ENCODE measurements at regions not wholly inside any gene's neighbourhood (a gene's known extent, or its start where the extent isn't known, plus 50 kb on each side); places are given as distances from the start of the nearest gene placed in this dataset.

- TF ChIP-seq POLR2A (IDR thresholded peaks at IDR 0.05) = no peak
- no peak for TF ChIP-seq POLR2AphosphoS5 (IDR thresholded peaks at IDR 0.05)
- no peak for TF ChIP-seq EP300 (IDR thresholded peaks at IDR 0.05)
- no peak for TF ChIP-seq CTCF (IDR thresholded peaks at IDR 0.05)
- WGBS, 2 donors = 47 to 53% methylated on average over 1 of the region's 1 CpG
- intact Hi-C loops (cut with DNase I) = no loop called here
Measured at GRCh38 chr13:69050696-69051095, 1056.9 kb upstream of the ATXN8OS start.

GRCh38 chr13:69044629-69045028, 1063.0 kb upstream of the ATXN8OS start:
- DNase-seq = no peak
- intact Hi-C loops (cut with DNase I) = no loop called here
- Histone ChIP-seq H3K36me3 (no peaks in the 10 kb centered on the region), H3K4me3 (no peak overlapping the region), H3K4me1 (no peaks in the 10 kb centered on the region), H3K27me3 (no peaks in the 10 kb centered on the region), H3K27ac (no peak overlapping the region), H3K9me3 (no peaks in the 10 kb centered on the region)
- 89 to 93% methylated on average over 9 of the region's 9 CpGs for WGBS, 2 donors
- TF ChIP-seq EP300 (IDR thresholded peaks at IDR 0.05) = no peak
- TF ChIP-seq POLR2A (IDR thresholded peaks at IDR 0.05) = no peak
- TF ChIP-seq CTCF (IDR thresholded peaks at IDR 0.05) = no peak
- no peak for TF ChIP-seq POLR2AphosphoS5 (IDR thresholded peaks at IDR 0.05)

More at GRCh38 chr13:69050696-69051095, 1056.9 kb upstream of the ATXN8OS start:
- H3K4me3 ChIP-seq = no peak overlapping the region
- no peak for DNase-seq
- H3K4me1 ChIP-seq = no peaks in the 10 kb centered on the region
- H3K27ac ChIP-seq = no peak overlapping the region
- no peaks in the 10 kb centered on the region for H3K9me3 ChIP-seq
- no peaks in the 10 kb centered on the region for H3K27me3 ChIP-seq
- H3K36me3 ChIP-seq = no peaks in the 10 kb centered on the region

GRCh38 chr13:69040898-69041297, 1066.7 kb upstream of the ATXN8OS start:
- H3K27ac ChIP-seq = no peak overlapping the region
- no peak for DNase-seq
- 84 to 86% methylated on average over 2 of the region's 2 CpGs for WGBS, 2 donors
- H3K4me1 ChIP-seq = no peaks in the 10 kb centered on the region
- H3K36me3 ChIP-seq = no peaks in the 10 kb centered on the region
- intact Hi-C loops (cut with DNase I) = no loop called here
- no peaks in the 10 kb centered on the region for H3K9me3 ChIP-seq
- no peak for TF ChIP-seq EP300 (IDR thresholded peaks at IDR 0.05)
- TF ChIP-seq POLR2A (IDR thresholded peaks at IDR 0.05) = no peak
- no peak for TF ChIP-seq POLR2AphosphoS5 (IDR thresholded peaks at IDR 0.05)
- TF ChIP-seq CTCF (IDR thresholded peaks at IDR 0.05) = no peak
- no peaks in the 10 kb centered on the region for H3K27me3 ChIP-seq
- H3K4me3 ChIP-seq = no peak overlapping the region

- Histone ChIP-seq H3K27ac (no peak overlapping the region), H3K36me3 (no peaks in the 10 kb centered on the region), H3K4me3 (no peak overlapping the region), H3K4me1 (no peaks in the 10 kb centered on the region), H3K9me3 (no peaks in the 10 kb centered on the region), H3K27me3 (no peaks in the 10 kb centered on the region)
- TF ChIP-seq CTCF (IDR thresholded peaks at IDR 0.05) (no peak), POLR2AphosphoS5 (IDR thresholded peaks at IDR 0.05) (no peak), EP300 (IDR thresholded peaks at IDR 0.05) (no peak), POLR2A (IDR thresholded peaks at IDR 0.05) (no peak)
- no peak for DNase-seq
- WGBS, 2 donors = 87 to 89% methylated on average over 3 of the region's 3 CpGs
- intact Hi-C loops (cut with DNase I) = no loop called here
Measured at GRCh38 chr13:69035771-69036170, 1071.9 kb upstream of the ATXN8OS start.

GRCh38 chr13:69028936-69029335, 1078.7 kb upstream of the ATXN8OS start:
- H3K27ac ChIP-seq = no peak overlapping the region
- no peak for TF ChIP-seq POLR2A (IDR thresholded peaks at IDR 0.05)
- no peak for TF ChIP-seq POLR2AphosphoS5 (IDR thresholded peaks at IDR 0.05)
- TF ChIP-seq CTCF (IDR thresholded peaks at IDR 0.05) = no peak
- no peak for TF ChIP-seq EP300 (IDR thresholded peaks at IDR 0.05)
- no peaks in the 10 kb centered on the region for H3K36me3 ChIP-seq
- no peaks in the 10 kb centered on the region for H3K27me3 ChIP-seq
- intact Hi-C loops (cut with DNase I) = no loop called here
- no peak overlapping the region for H3K4me3 ChIP-seq
- no peak for DNase-seq
- no peaks in the 10 kb centered on the region for H3K4me1 ChIP-seq
- no peaks in the 10 kb centered on the region for H3K9me3 ChIP-seq

Measured in sigmoid colon (tissue), 6 donors.